Prostate gland (tissue), 2 donors: ENCODE measurements at regions not wholly inside any gene's neighbourhood (a gene's known extent, or its start where the extent isn't known, plus 50 kb on each side); places are given as distances from the start of the nearest gene placed in this dataset.

Experiments used
- POLR2A ChIP-seq: fragments of 450-650 bp; IDR thresholded peaks from one replicate; pipeline ENCODE4 v1.6.1; 2016; ENCODE audit warnings: antibody characterized with exemption, mild to moderate bottlenecking
- POLR2AphosphoS5 ChIP-seq: sonication (generic); formaldehyde crosslinking; IDR thresholded peaks from one replicate; pipeline ENCODE4 v1.6.1; 2017; ENCODE audit warnings: antibody characterized with exemption
- TF ChIP-seq, protein P1 (sequence below), 4 experiments: fragments of 200-600 bp in 2 of 4; fragments of 450-650 bp in 2 of 4; sonication (generic) in 2 of 4; IDR thresholded peaks; 1 replicate in 3 of 4; 2 replicates in 1 of 4; pipeline ENCODE4 v1.5.1; 2016 to 2019; ENCODE audit warnings: antibody characterized with exemption in 4 of 4, mild to moderate bottlenecking in 2 of 4, moderate library complexity in 2 of 4

DNA sequence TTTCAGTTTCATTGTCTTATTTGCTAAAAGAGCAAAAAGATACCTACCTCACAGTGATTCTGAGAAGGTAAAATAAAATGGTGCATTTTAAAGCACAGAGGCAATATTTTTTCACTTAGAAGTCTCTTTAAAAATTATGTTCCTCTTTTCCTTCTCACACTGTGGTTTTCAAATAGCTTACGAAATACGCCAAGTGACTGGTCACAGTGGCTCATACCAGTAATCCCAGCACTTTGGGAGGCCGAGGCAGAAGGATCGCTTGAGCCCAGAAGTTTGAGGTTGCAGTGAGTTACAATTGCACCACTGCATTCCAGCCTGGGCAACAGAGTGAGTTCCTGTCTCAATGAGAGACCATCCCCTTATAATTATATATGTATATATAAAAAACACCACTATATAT is 372.6 kb downstream of the FBXO8 start:
- TF ChIP-seq POLR2A = no peak
- TF ChIP-seq, protein P1, sequence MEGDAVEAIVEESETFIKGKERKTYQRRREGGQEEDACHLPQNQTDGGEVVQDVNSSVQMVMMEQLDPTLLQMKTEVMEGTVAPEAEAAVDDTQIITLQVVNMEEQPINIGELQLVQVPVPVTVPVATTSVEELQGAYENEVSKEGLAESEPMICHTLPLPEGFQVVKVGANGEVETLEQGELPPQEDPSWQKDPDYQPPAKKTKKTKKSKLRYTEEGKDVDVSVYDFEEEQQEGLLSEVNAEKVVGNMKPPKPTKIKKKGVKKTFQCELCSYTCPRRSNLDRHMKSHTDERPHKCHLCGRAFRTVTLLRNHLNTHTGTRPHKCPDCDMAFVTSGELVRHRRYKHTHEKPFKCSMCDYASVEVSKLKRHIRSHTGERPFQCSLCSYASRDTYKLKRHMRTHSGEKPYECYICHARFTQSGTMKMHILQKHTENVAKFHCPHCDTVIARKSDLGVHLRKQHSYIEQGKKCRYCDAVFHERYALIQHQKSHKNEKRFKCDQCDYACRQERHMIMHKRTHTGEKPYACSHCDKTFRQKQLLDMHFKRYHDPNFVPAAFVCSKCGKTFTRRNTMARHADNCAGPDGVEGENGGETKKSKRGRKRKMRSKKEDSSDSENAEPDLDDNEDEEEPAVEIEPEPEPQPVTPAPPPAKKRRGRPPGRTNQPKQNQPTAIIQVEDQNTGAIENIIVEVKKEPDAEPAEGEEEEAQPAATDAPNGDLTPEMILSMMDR (IDR thresholded peaks at IDR 0.05) = no peak
- no peak for TF ChIP-seq POLR2AphosphoS5
